Esophagus muscularis mucosa (tissue), 3 donors: ENCODE measurements at regions not wholly inside any gene's neighbourhood (a gene's known extent, or its start where the extent isn't known, plus 50 kb on each side); places are given as distances from the start of the nearest gene placed in this dataset.

ENCODE experiments used
- CTCF ChIP-seq, 3 experiments: fragments of 200-600 bp in 2 of 3; fragments of 450-650 bp in 1 of 3; sonication (generic) in 2 of 3; IDR thresholded peaks; one replicate each; pipeline ENCODE4 v1.5.1; 2017 to 2019; ENCODE audit warnings: antibody characterized with exemption in 3 of 3, mild to moderate bottlenecking in 2 of 3, moderate library complexity in 1 of 3
- POLR2A ChIP-seq: fragments of 450-650 bp; IDR thresholded peaks from one replicate; pipeline ENCODE4 v1.6.1; 2017; ENCODE audit warnings: antibody characterized with exemption, moderate library complexity, mild to moderate bottlenecking, low read depth
- POLR2AphosphoS5 ChIP-seq, 2 donors: sonication (generic); formaldehyde crosslinking; IDR thresholded peaks; one replicate each; pipeline ENCODE4 v1.6.1; 2017; ENCODE audit warnings: antibody characterized with exemption in 2 of 2

GRCh38 chr7:11952972-11953371 is 121.0 kb upstream of the THSD7A start:
- TF ChIP-seq CTCF (IDR thresholded peaks at IDR 0.05) (no peak), POLR2A (no peak), POLR2AphosphoS5 (IDR thresholded peaks at IDR 0.05) (no peak)
